ENCODE measurements at regions not wholly inside any gene's neighbourhood (a gene's known extent, or its start where the extent isn't known, plus 50 kb on each side); places are given as distances from the start of the nearest gene placed in this dataset.
"Not testable (repeated sequence)": the region's sequence is repeated elsewhere in the genome, so short reads cannot be mapped to it uniquely, and the experiment has no call there.

DNA sequence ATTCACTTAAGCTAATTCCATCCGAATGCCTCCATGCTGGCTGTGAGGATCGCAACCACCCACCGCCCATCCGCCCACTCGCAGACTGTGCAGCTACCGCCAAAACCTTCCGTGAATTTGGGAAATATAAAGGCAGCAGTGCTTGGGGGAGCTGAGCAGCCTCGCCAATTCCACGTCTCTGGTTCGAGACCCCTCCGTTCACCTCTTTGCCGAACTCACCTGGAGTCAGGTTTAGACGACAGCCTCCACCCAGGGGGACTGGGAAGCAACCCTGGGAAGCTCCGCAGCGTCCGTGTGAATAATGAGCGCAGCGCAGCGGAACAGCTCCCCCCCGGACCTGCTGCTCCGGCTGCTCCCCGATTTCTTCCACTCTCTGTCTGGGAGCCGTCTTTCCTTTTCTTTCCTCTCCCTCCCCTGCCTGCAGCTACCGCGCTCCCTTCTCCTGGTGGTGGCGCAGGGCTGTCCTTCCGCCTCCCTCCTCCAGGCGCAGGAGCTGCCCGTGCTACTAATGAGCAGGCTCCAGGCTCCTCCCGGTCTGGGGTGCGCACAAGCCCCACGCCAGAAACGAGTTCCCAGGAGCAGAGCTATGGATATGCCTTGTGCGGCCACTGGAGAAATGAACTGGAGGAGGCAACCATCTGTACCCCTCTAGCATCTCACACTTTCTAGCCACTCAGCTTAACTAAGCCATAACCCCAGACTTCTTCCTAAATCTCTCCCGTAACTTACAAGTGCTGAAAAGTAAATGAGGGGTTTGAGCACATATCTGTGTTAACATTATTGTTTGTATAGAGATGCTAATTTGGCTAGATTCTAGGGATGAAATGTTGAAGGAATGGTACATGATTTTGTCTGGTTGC is 107.3 kb downstream of the XKR3 start:
- H3K27ac Mint-ChIP-seq: no peak overlapping the region
- ATAC-seq: peak; percentile 94

DNA sequence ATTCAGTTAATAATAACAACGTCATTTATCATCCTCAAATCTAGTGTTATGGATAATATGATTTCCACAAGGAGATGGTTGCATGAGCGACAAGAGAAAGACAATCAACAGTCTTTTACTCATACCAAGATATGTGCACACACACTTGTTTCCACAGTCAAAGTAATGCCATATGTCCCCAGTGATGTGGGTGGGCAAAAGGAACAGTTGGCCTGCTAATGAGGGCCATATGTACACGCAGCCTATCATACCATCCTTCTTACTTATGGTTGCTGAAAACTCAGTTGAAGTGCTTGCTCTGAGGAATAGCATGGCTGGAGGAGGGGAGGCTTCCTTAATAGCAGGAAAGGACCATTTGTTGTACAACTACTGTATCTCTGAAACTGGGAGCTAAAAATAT is 110.6 kb downstream of the XKR3 start:
- H3K27ac ChIP-seq (ENCODE audit: low read depth); H3K4me1 ChIP-seq (ENCODE audit: insufficient read depth); H3K4me3 Mint-ChIP-seq; DNase-seq (ENCODE audit: low spot score); H3K9me2 ChIP-seq (ENCODE audit: insufficient read depth); H3K36me3 ChIP-seq (ENCODE audit: insufficient read depth); ATAC-seq; H3K27me3 Mint-ChIP-seq (ENCODE audit: insufficient read depth, low read depth, poor library complexity); H3K4me3 ChIP-seq; H3K27ac Mint-ChIP-seq; H4K20me1 ChIP-seq (replicated peaks; ENCODE audit: insufficient read depth); H3F3A ChIP-seq (replicated peaks; ENCODE audit: low read depth); H2AFZ ChIP-seq; H3K4me2 ChIP-seq; H3K4me1 Mint-ChIP-seq; H3K79me2 ChIP-seq (replicated peaks; ENCODE audit: insufficient read depth): not testable (repeated sequence)
- Mint-ChIP-seq H3K9me3 (peaks cover 91% of the 10 kb centered on the region), H3K36me3 (ENCODE audit: low read depth) (peaks cover 15% of the 10 kb centered on the region; the same call in 2 of the 3 replicates)
- peaks cover 18% of the 10 kb centered on the region for H3K27me3 ChIP-seq (ENCODE audit: insufficient read depth)

More for the DNA sequence above, 107.3 kb downstream of the XKR3 start:
- peak overlapping the region; percentile 65 for H3K4me2 ChIP-seq
- H4K20me1 ChIP-seq (replicated peaks; ENCODE audit: insufficient read depth): no peaks in the 10 kb centered on the region
- DNase-seq (ENCODE audit: low spot score): peak; percentile 59
- no peaks in the 10 kb centered on the region for H3F3A ChIP-seq (replicated peaks; ENCODE audit: low read depth)
- peaks cover 83% of the 10 kb centered on the region for H3K9me3 Mint-ChIP-seq
- H3K36me3 ChIP-seq (ENCODE audit: insufficient read depth): no peaks in the 10 kb centered on the region
- TF ChIP-seq, protein P1, sequence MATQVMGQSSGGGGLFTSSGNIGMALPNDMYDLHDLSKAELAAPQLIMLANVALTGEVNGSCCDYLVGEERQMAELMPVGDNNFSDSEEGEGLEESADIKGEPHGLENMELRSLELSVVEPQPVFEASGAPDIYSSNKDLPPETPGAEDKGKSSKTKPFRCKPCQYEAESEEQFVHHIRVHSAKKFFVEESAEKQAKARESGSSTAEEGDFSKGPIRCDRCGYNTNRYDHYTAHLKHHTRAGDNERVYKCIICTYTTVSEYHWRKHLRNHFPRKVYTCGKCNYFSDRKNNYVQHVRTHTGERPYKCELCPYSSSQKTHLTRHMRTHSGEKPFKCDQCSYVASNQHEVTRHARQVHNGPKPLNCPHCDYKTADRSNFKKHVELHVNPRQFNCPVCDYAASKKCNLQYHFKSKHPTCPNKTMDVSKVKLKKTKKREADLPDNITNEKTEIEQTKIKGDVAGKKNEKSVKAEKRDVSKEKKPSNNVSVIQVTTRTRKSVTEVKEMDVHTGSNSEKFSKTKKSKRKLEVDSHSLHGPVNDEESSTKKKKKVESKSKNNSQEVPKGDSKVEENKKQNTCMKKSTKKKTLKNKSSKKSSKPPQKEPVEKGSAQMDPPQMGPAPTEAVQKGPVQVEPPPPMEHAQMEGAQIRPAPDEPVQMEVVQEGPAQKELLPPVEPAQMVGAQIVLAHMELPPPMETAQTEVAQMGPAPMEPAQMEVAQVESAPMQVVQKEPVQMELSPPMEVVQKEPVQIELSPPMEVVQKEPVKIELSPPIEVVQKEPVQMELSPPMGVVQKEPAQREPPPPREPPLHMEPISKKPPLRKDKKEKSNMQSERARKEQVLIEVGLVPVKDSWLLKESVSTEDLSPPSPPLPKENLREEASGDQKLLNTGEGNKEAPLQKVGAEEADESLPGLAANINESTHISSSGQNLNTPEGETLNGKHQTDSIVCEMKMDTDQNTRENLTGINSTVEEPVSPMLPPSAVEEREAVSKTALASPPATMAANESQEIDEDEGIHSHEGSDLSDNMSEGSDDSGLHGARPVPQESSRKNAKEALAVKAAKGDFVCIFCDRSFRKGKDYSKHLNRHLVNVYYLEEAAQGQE (IDR thresholded peaks at IDR 0.05; ENCODE audit: unreplicated experiment): no peak
- TF ChIP-seq, protein P2, sequence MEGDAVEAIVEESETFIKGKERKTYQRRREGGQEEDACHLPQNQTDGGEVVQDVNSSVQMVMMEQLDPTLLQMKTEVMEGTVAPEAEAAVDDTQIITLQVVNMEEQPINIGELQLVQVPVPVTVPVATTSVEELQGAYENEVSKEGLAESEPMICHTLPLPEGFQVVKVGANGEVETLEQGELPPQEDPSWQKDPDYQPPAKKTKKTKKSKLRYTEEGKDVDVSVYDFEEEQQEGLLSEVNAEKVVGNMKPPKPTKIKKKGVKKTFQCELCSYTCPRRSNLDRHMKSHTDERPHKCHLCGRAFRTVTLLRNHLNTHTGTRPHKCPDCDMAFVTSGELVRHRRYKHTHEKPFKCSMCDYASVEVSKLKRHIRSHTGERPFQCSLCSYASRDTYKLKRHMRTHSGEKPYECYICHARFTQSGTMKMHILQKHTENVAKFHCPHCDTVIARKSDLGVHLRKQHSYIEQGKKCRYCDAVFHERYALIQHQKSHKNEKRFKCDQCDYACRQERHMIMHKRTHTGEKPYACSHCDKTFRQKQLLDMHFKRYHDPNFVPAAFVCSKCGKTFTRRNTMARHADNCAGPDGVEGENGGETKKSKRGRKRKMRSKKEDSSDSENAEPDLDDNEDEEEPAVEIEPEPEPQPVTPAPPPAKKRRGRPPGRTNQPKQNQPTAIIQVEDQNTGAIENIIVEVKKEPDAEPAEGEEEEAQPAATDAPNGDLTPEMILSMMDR (conservative IDR thresholded peaks at IDR 0.05; ENCODE audit: low read depth in 2 of 2): 0 out of 4 replicates have a peak, but pooled peaks of 1 of the 2 experiments have one; percentile 12
- TF ChIP-seq ZNF331 (CRISPR knock-in tag; IDR thresholded peaks at IDR 0.05; ENCODE audit: low read depth) (no peak), ZNF114 (CRISPR knock-in tag; IDR thresholded peaks at IDR 0.05) (no peak), NANOG (IDR thresholded peaks at IDR 0.05; ENCODE audit: borderline replicate concordance) (no peak), EZH2 (IDR thresholded peaks at IDR 0.05; ENCODE audit: low read depth, unreplicated experiment) (no peak)
- TF ChIP-seq, protein P3, sequence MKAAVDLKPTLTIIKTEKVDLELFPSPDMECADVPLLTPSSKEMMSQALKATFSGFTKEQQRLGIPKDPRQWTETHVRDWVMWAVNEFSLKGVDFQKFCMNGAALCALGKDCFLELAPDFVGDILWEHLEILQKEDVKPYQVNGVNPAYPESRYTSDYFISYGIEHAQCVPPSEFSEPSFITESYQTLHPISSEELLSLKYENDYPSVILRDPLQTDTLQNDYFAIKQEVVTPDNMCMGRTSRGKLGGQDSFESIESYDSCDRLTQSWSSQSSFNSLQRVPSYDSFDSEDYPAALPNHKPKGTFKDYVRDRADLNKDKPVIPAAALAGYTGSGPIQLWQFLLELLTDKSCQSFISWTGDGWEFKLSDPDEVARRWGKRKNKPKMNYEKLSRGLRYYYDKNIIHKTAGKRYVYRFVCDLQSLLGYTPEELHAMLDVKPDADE (IDR thresholded peaks at IDR 0.05): no peak
- H3K4me3 Mint-ChIP-seq: peak overlapping the region; percentile 14; the same call in 1 of the 3 replicates
- H2AFZ ChIP-seq: peak overlapping the region; percentile 38; the same call in 1 of the 2 replicates
- peak overlapping the region; percentile 43 for H3K4me3 ChIP-seq
- H3K27me3 Mint-ChIP-seq (ENCODE audit: insufficient read depth, low read depth, poor library complexity): peaks cover 2% of the 10 kb centered on the region
- no peaks in the 10 kb centered on the region for H3K79me2 ChIP-seq (replicated peaks; ENCODE audit: insufficient read depth)
- no peaks in the 10 kb centered on the region for H3K4me1 ChIP-seq (ENCODE audit: insufficient read depth)
- H3K9me2 ChIP-seq (ENCODE audit: insufficient read depth): no peaks in the 10 kb centered on the region
- peaks cover 8% of the 10 kb centered on the region; the same call in 2 of the 3 replicates for H3K36me3 Mint-ChIP-seq (ENCODE audit: low read depth)
- H3K27me3 ChIP-seq (ENCODE audit: insufficient read depth): peaks cover 18% of the 10 kb centered on the region
- no peaks in the 10 kb centered on the region for H3K4me1 Mint-ChIP-seq
- H3K27ac ChIP-seq (ENCODE audit: low read depth): no peak overlapping the region

DNA sequence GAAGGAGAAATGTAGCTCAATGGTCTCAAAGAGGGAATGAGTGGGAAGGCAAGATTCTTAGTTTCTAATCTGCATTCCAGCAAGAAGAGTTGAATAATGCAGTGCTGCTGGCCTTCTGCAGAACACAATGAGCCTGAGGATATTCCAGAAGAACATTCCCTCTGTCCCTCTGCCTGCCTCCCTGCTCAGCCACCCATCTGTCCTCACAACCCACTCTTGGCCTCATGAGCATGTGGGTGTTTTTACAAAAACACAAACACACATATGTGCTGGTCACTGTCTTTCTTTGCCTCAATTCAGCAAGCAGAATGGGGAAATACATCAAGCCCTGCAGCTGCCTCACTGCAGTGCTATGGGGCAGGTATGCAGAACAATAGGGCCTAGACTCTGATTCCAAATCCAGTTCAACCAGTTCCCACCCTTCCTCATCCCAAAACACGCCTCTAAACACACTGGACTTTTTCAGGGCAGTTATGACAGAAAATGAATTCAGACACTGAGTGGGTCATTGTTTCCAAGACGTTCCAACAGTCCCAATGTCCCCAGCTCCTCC is 109.8 kb upstream of the CCT8L2 start:
- not testable (repeated sequence) for H3K4me1 ChIP-seq (ENCODE audit: insufficient read depth); H3K27me3 Mint-ChIP-seq (ENCODE audit: insufficient read depth, low read depth, poor library complexity); H3F3A ChIP-seq (replicated peaks; ENCODE audit: low read depth); DNase-seq (ENCODE audit: low spot score); H3K4me2 ChIP-seq; H2AFZ ChIP-seq; H3K9me2 ChIP-seq (ENCODE audit: insufficient read depth); H3K27ac Mint-ChIP-seq; H3K36me3 ChIP-seq (ENCODE audit: insufficient read depth); H3K27ac ChIP-seq (ENCODE audit: low read depth); H3K4me3 Mint-ChIP-seq; H3K27me3 ChIP-seq (ENCODE audit: insufficient read depth); H3K79me2 ChIP-seq (replicated peaks; ENCODE audit: insufficient read depth); H3K4me1 Mint-ChIP-seq; ATAC-seq; H4K20me1 ChIP-seq (replicated peaks; ENCODE audit: insufficient read depth); H3K4me3 ChIP-seq
- Mint-ChIP-seq H3K9me3 (peaks cover 86% of the 10 kb centered on the region), H3K36me3 (ENCODE audit: low read depth) (peaks cover 48% of the 10 kb centered on the region)

Measured in GM23338 (cell line).